ENCODE measurements at regions not wholly inside any gene's neighbourhood (a gene's known extent, or its start where the extent isn't known, plus 50 kb on each side); places are given as distances from the start of the nearest gene placed in this dataset.

DNA sequence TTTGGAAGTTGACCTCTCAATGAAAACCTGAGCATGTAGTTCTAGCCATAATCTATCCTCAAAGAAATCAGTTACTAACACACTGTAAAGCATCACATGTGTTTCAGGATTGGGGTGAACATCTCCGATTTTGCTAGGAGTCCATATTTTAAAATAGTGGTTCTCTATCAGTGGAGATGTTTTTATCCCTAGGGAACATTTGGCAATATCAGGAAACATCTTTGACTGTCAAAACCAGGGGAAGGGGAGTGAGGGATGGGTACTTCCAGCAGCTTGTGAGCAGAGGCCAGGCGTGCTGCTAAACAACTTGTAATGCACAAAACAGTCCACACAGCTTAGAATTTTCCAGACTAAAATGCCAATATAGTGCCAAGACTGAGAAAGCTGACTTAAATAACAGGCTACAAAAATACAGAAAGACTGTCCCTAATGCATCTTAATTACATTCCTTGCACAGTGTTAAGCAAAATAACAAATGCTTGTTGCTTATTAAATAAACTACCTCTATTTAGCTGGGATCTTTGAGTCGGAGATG, 120.9 kb downstream of the CRPPA start:
- intact Hi-C loops (cut with DNase I), result no loop called here
- ATAC-seq, result no peak
- H3K27me3 ChIP-seq, result no peaks in the 10 kb centered on the region
- 72 to 84% methylated on average over 3 of the region's 3 CpGs for WGBS, 2 donors
- no peak overlapping the region for H3K27ac ChIP-seq
- H3K4me3 ChIP-seq, result no peak overlapping the region
- TF ChIP-seq, protein P1, sequence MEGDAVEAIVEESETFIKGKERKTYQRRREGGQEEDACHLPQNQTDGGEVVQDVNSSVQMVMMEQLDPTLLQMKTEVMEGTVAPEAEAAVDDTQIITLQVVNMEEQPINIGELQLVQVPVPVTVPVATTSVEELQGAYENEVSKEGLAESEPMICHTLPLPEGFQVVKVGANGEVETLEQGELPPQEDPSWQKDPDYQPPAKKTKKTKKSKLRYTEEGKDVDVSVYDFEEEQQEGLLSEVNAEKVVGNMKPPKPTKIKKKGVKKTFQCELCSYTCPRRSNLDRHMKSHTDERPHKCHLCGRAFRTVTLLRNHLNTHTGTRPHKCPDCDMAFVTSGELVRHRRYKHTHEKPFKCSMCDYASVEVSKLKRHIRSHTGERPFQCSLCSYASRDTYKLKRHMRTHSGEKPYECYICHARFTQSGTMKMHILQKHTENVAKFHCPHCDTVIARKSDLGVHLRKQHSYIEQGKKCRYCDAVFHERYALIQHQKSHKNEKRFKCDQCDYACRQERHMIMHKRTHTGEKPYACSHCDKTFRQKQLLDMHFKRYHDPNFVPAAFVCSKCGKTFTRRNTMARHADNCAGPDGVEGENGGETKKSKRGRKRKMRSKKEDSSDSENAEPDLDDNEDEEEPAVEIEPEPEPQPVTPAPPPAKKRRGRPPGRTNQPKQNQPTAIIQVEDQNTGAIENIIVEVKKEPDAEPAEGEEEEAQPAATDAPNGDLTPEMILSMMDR (IDR thresholded peaks at IDR 0.05), result no peak
- peaks cover 0 to 2% (median 0%) of the 10 kb centered on the region in 9 donors for H3K4me1 ChIP-seq
- no peak for DNase-seq
- no peaks in the 10 kb centered on the region for H3K36me3 ChIP-seq
- no peaks in the 10 kb centered on the region for H3K9me3 ChIP-seq

DNA sequence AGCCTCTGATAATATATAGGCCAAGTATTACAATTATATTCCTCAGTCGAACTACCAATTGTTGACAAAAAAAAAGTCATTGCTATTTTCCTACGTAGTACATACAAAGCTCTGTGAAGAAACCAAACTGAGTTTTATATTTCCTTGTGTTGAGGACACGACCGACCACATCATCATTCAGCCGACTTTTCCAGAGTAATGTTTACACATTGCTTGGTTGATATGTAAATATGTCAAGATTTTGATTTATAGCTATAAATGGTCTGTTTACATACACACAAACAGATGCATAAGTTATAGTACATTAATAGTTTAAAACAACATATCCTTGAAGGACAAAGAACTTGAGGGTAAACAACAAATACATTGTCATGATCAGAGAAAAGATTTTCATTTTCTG, 121.5 kb downstream of the CRPPA start:
- no peak overlapping the region for H3K27ac ChIP-seq
- no peak for ATAC-seq
- H3K27me3 ChIP-seq, result no peaks in the 10 kb centered on the region
- H3K36me3 ChIP-seq, result no peaks in the 10 kb centered on the region
- DNase-seq, result no peak
- intact Hi-C loops (cut with DNase I), result no loop called here
- H3K4me3 ChIP-seq, result no peak overlapping the region
- TF ChIP-seq, protein P1 (IDR thresholded peaks at IDR 0.05), result no peak
- no peaks in the 10 kb centered on the region for H3K9me3 ChIP-seq
- WGBS, 2 donors, result 92 to 95% methylated on average over 5 of the region's 5 CpGs
- H3K4me1 ChIP-seq, result peaks cover 0 to 6% (median 0%) of the 10 kb centered on the region in 9 donors

DNA sequence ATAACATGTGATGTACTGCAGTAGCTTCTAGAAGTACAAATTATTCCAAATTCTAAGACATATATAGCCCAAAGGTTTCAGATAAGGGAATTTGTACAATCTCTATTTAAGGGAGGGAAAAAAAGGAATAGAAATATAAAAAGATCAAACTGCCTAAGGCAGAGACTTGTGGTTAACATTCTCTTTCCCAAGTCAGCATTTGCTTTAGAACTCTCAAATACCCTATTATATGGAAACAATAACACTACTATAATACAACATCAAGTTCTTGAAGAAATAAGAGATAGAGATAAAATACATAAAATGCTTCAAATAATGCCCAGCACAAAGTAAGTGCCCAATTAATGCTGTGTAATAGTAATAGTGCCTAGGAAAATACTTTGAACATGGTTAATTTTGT, 123.1 kb downstream of the CRPPA start:
- Histone ChIP-seq H3K27me3 (no peaks in the 10 kb centered on the region), H3K9me3 (no peaks in the 10 kb centered on the region), H3K4me1 (peaks cover 0 to 6% (median 0%) of the 10 kb centered on the region in 9 donors), H3K4me3 (no peak overlapping the region), H3K27ac (no peak overlapping the region), H3K36me3 (no peaks in the 10 kb centered on the region)
- TF ChIP-seq, protein P1 (IDR thresholded peaks at IDR 0.05), result no peak
- intact Hi-C loops (cut with DNase I), result no loop called here
- DNase-seq (no peak), ATAC-seq (no peak)

DNA sequence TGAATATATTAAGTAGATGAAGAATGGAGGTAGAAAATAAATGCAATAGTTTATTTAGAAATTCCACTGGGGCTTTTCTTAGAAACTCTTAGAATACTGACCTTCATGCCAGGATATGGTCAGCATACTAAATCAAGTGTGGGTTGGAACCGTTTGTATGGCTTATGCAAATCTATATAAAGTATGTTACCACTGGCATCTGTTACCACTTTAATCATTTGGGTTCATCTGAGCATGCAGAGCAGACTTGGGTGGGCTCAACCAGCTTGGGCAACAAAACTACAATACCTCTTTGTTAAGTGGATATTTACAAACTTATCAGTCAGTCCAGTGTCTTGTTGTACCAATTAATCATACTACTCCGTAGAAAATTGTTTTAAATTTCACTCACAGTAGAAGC, 125.8 kb downstream of the CRPPA start:
- TF ChIP-seq, protein P1 (IDR thresholded peaks at IDR 0.05), result no peak
- Histone ChIP-seq H3K36me3 (no peaks in the 10 kb centered on the region), H3K9me3 (no peaks in the 10 kb centered on the region), H3K4me1 (peaks cover 0 to 6% (median 0%) of the 10 kb centered on the region in 9 donors), H3K4me3 (no peak overlapping the region), H3K27me3 (no peaks in the 10 kb centered on the region), H3K27ac (no peak overlapping the region)
- ATAC-seq (no peak), DNase-seq (no peak)
- 29 to 37% methylated on average over 2 of the region's 2 CpGs for WGBS, 2 donors
- intact Hi-C loops (cut with DNase I), result no loop called here

All from heart right ventricle (tissue), 16 donors.